HEK293 (cell line): ENCODE measurements at regions not wholly inside any gene's neighbourhood (a gene's known extent, or its start where the extent isn't known, plus 50 kb on each side); places are given as distances from the start of the nearest gene placed in this dataset.

Experiments
- CTCF ChIP-seq: fragments of 450-650 bp; formaldehyde crosslinking; IDR thresholded peaks from 2 replicates; pipeline ENCODE4 v1.5.1; 2016; ENCODE audit warnings: missing biosample characterization, missing genetic modification characterization
- GLIS2 ChIP-seq: fragments of 450-650 bp; formaldehyde crosslinking; IDR thresholded peaks from 2 replicates; pipeline ENCODE4 v1.5.1; 2016; ENCODE audit warnings: missing biosample characterization, missing genetic modification characterization
- IKZF3 ChIP-seq: fragments of 450-650 bp; IDR thresholded peaks from 2 replicates; pipeline ENCODE4 v1.5.0; 2018; ENCODE audit warnings: missing biosample characterization, mild to moderate bottlenecking, missing genetic modification characterization, moderate library complexity
- KLF7 ChIP-seq: fragments of 450-650 bp; formaldehyde crosslinking; IDR thresholded peaks from 2 replicates; pipeline ENCODE4 v1.5.1; 2016; ENCODE audit warnings: missing biosample characterization, missing genetic modification characterization, borderline replicate concordance
- PATZ1 ChIP-seq: fragments of 450-650 bp; formaldehyde crosslinking; IDR thresholded peaks from 2 replicates; pipeline ENCODE4 v1.5.1; 2016; ENCODE audit warnings: missing biosample characterization, missing genetic modification characterization
- PRDM1 ChIP-seq: fragments of 450-650 bp; formaldehyde crosslinking; IDR thresholded peaks from 2 replicates; pipeline ENCODE4; 2016; ENCODE audit warnings: missing biosample characterization, missing genetic modification characterization
- PRDM10 ChIP-seq: fragments of 450-650 bp; formaldehyde crosslinking; IDR thresholded peaks from 2 replicates; pipeline ENCODE4 v1.5.1; 2016; ENCODE audit warnings: missing biosample characterization, missing genetic modification characterization
- SP2 ChIP-seq: fragments of 450-650 bp; formaldehyde crosslinking; IDR thresholded peaks from 2 replicates; pipeline ENCODE4 v1.5.1; 2016; ENCODE audit warnings: missing biosample characterization, missing genetic modification characterization
- SP7 ChIP-seq: fragments of 450-650 bp; formaldehyde crosslinking; IDR thresholded peaks from 2 replicates; pipeline ENCODE4 v1.5.1; 2016; ENCODE audit warnings: missing biosample characterization, missing genetic modification characterization
- TRIM28 ChIP-seq: IDR thresholded peaks from 2 replicates; pipeline ENCODE4 v1.6.1; 2011; ENCODE audit warnings: low read length, control low read depth, borderline replicate concordance
- ZBTB17 ChIP-seq: fragments of 450-650 bp; formaldehyde crosslinking; IDR thresholded peaks from 2 replicates; pipeline ENCODE4 v1.5.1; 2016; ENCODE audit warnings: missing biosample characterization, missing genetic modification characterization
- ZBTB20 ChIP-seq: fragments of 450-650 bp; formaldehyde crosslinking; IDR thresholded peaks from 2 replicates; pipeline ENCODE4 v1.5.1; 2016; ENCODE audit warnings: missing biosample characterization, missing genetic modification characterization
- ZBTB26 ChIP-seq: fragments of 450-650 bp; formaldehyde crosslinking; optimal IDR thresholded peaks from 2 replicates; pipeline ENCODE3; 2016; ENCODE audit warnings: missing biosample characterization, mild to moderate bottlenecking, missing genetic modification characterization
- ZBTB48 ChIP-seq: fragments of 450-650 bp; formaldehyde crosslinking; IDR thresholded peaks from 2 replicates; pipeline ENCODE4 v1.5.1; 2016; ENCODE audit warnings: missing biosample characterization, missing genetic modification characterization
- ZFHX2 ChIP-seq: fragments of 450-650 bp; formaldehyde crosslinking; conservative IDR thresholded peaks from 2 replicates; pipeline ENCODE4 v1.5.1; 2016; ENCODE audit warnings: missing biosample characterization, missing genetic modification characterization
- ZFP69B ChIP-seq: fragments of 450-650 bp; formaldehyde crosslinking; IDR thresholded peaks from 2 replicates; pipeline ENCODE4 v1.5.1; 2016; ENCODE audit warnings: missing biosample characterization, missing genetic modification characterization
- ZNF518A ChIP-seq: fragments of 450-650 bp; formaldehyde crosslinking; conservative IDR thresholded peaks from 2 replicates; pipeline ENCODE4 v1.5.1; 2016; ENCODE audit warnings: low read depth, missing biosample characterization, missing genetic modification characterization
- ZNF580 ChIP-seq: fragments of 450-650 bp; formaldehyde crosslinking; IDR thresholded peaks from 2 replicates; pipeline ENCODE4 v1.5.1; 2016; ENCODE audit warnings: missing biosample characterization, missing genetic modification characterization
- ZNF692 ChIP-seq: fragments of 450-650 bp; formaldehyde crosslinking; IDR thresholded peaks from 2 replicates; pipeline ENCODE4 v1.5.1; 2016; ENCODE audit warnings: missing biosample characterization, missing genetic modification characterization
- ZSCAN30 ChIP-seq: fragments of 450-650 bp; IDR thresholded peaks from 2 replicates; pipeline ENCODE4 v1.5.1; 2018; ENCODE audit warnings: missing biosample characterization, mild to moderate bottlenecking, missing genetic modification characterization, moderate library complexity

- TF ChIP-seq CTCF (tag by site-specific recombination) (peak; percentile 23; the same call in 1 of the 2 replicates), KLF7 (tag by site-specific recombination) (peak; percentile 58; the same call in 1 of the 2 replicates), IKZF3 (tag by site-specific recombination) (peak; percentile 70), ZSCAN30 (peak; percentile 26; the same call in 1 of the 2 replicates), ZNF692 (tag by site-specific recombination) (peak; percentile 47), ZBTB48 (tag by site-specific recombination) (peak; percentile 85), ZBTB17 (tag by site-specific recombination) (peak; percentile 79), ZNF518A (tag by site-specific recombination) (0 out of 2 replicates have a peak, but pooled peaks have one; percentile 22), ZFHX2 (peak; percentile 38; the same call in 1 of the 2 replicates), SP7 (tag by site-specific recombination) (peak; percentile 79), ZBTB20 (tag by site-specific recombination) (peak; percentile 89), TRIM28 (0 out of 2 replicates have a peak, but pooled peaks have one; percentile 49), PRDM1 (tag by site-specific recombination) (0 out of 2 replicates have a peak, but pooled peaks have one; percentile 42), SP2 (peak; percentile 90), ZNF580 (tag by site-specific recombination) (0 out of 2 replicates have a peak, but pooled peaks have one; percentile 18), ZBTB26 (peak; percentile 53), PRDM10 (peak; percentile 80), GLIS2 (tag by site-specific recombination) (peak; percentile 27; the same call in 1 of the 2 replicates), ZFP69B (tag by site-specific recombination) (peak; percentile 70; the same call in 1 of the 2 replicates), PATZ1 (peak; percentile 70)
Observed at GRCh38 chr1:148402152-148403084, 80.7 kb downstream of the PPIAL4G start (continued).
